GM12878 (cell line): ENCODE measurements at regions not wholly inside any gene's neighbourhood (a gene's known extent, or its start where the extent isn't known, plus 50 kb on each side); places are given as distances from the start of the nearest gene placed in this dataset.

Experiments used
- ATAC-seq: fragments of 200-7000 bp; cut with Tn5 transposase; 3 replicates; pipeline ENCODE4 v1.9.1; 2020; ENCODE audit warnings: mild to moderate bottlenecking, moderate library complexity
- BruUV-seq: library from RNA; stranded (reverse); fragments of 400-500 nt; replicated peaks from 2 replicates; lab custom pipeline; 2021; lab: Mats Ljungman, UMichigan
- CTCF ChIA-PET: fragments of 300-600 bp; sonication (Branson Sonifier 250); formaldehyde crosslinking; extraction: SDS; loops from one replicate; lab custom pipeline; 2021; ENCODE audit warnings: inconsistent platforms; lab: Yijun Ruan, JAX
- POLR2A ChIA-PET: fragments of 350-600 bp; formaldehyde crosslinking; extraction: SDS; loops from one replicate; lab custom pipeline; 2021; ENCODE audit warnings: inconsistent platforms; lab: Charles Lee
- RAD21 ChIA-PET: fragments of 300-600 bp; sonication (Branson Sonifier 250); formaldehyde crosslinking; loops from one replicate; lab custom pipeline; 2023; ENCODE audit warnings: antibody characterized with exemption; ENCODE audit not compliant: unreplicated experiment; lab: Charles Lee
- SMC1A ChIA-PET: fragments of 300-600 bp; sonication (Branson Sonifier 250); formaldehyde crosslinking; loops from one replicate; lab custom pipeline; 2023; ENCODE audit not compliant: unreplicated experiment, uncharacterized antibody; lab: Charles Lee
- DNase-seq: peaks from one replicate; pipeline ENCODE4 v3.0.0-alpha.2; 2011; ENCODE audit warnings: low read depth, low spot score
- FAIRE-seq: peaks from 3 replicates; lab custom pipeline; 2011; peaks lifted over from hg19 to GRCh38; lab: Jason Lieb, UNC
- H2AFZ ChIP-seq: 2 replicates; pipeline ENCODE4 v1.6.0; 2011; ENCODE audit warnings: low read depth, low read length, control low read depth; ENCODE audit not compliant: control insufficient read depth
- H3K27ac ChIP-seq: 2 replicates; pipeline ENCODE4 v1.5.1; 2011; ENCODE audit warnings: control low read depth; ENCODE audit not compliant: control insufficient read depth, insufficient read depth
- H3K27me3 ChIP-seq, 2 experiments: replicated peaks in 1 of 2; 2 replicates each; pipeline versions ENCODE4 v1.6.0 to v1.6.1; 2011; ENCODE audit warnings: low read length in 1 of 2; ENCODE audit not compliant: control insufficient read depth in 2 of 2, insufficient read depth in 2 of 2
- H3K36me3 ChIP-seq, 2 experiments: 2 replicates each; pipeline ENCODE4 v1.5.1; 2011; ENCODE audit warnings: low read length in 1 of 2; ENCODE audit not compliant: control insufficient read depth in 2 of 2, insufficient read depth in 2 of 2
- H3K4me1 ChIP-seq: 2 replicates; pipeline ENCODE4 v1.6.1; 2011; ENCODE audit warnings: mild to moderate bottlenecking, low read length, moderate library complexity, mixed read lengths; ENCODE audit not compliant: control insufficient read depth, insufficient read depth
- H3K4me2 ChIP-seq: 2 replicates; pipeline ENCODE4 v1.6.0; 2011; ENCODE audit warnings: control low read depth; ENCODE audit not compliant: control insufficient read depth, insufficient read depth
- H3K4me3 ChIP-seq: fragments of 200-600 bp; sonication (generic); 2 replicates; pipeline ENCODE4 v1.5.1; 2016
- H3K79me2 ChIP-seq: 2 replicates; pipeline ENCODE4 v1.6.0; 2011; ENCODE audit warnings: low read length; ENCODE audit not compliant: control insufficient read depth, insufficient read depth
- H3K9ac ChIP-seq: 2 replicates; pipeline ENCODE4 v1.8.0; 2011; ENCODE audit warnings: low read length, control low read depth, mixed read lengths; ENCODE audit not compliant: control insufficient read depth, insufficient read depth
- H3K9me3 ChIP-seq: replicated peaks from 3 replicates; pipeline ENCODE4 v1.5.1; 2011; ENCODE audit warnings: mild to moderate bottlenecking, low read length; ENCODE audit not compliant: control insufficient read depth, insufficient read depth
- H4K20me1 ChIP-seq: 2 replicates; pipeline ENCODE4 v1.6.0; 2011; ENCODE audit not compliant: control insufficient read depth, insufficient read depth
- ATF7 ChIP-seq: fragments of 450-650 bp; IDR thresholded peaks from 2 replicates; pipeline ENCODE4 v1.6.1; 2016; ENCODE audit warnings: low read depth, mild to moderate bottlenecking
- BCL11A ChIP-seq: IDR thresholded peaks from 2 replicates; pipeline ENCODE4 v1.6.1; 2011; ENCODE audit warnings: low read depth, low read length
- BHLHE40 ChIP-seq, 2 experiments: fragments of 450-650 bp in 1 of 2; IDR thresholded peaks; 2 replicates each; pipeline ENCODE4 v1.6.1; 2011 to 2017; ENCODE audit warnings: low read depth in 2 of 2, borderline replicate concordance in 1 of 2, improper control_type of control experiment in 1 of 2, low read length in 1 of 2, mild to moderate bottlenecking in 1 of 2
- CREB1 ChIP-seq: IDR thresholded peaks from 2 replicates; pipeline ENCODE4 v1.6.1; 2012; ENCODE audit warnings: low read depth, mild to moderate bottlenecking, inconsistent platforms
- EGR1 ChIP-seq, 2 experiments: IDR thresholded peaks; 1 replicate in 1 of 2; 2 replicates in 1 of 2; pipeline ENCODE4 v1.6.1; 2011 to 2012; ENCODE audit warnings: low read depth in 2 of 2, low read length in 2 of 2, borderline replicate concordance in 1 of 2, mild to moderate bottlenecking in 1 of 2, moderate library complexity in 1 of 2
- HCFC1 ChIP-seq: fragments of 150-350 bp; IDR thresholded peaks from 2 replicates; pipeline ENCODE4 v1.6.1; 2014; ENCODE audit warnings: low read length
- HDAC6 ChIP-seq: fragments of 200-600 bp; sonication (generic); IDR thresholded peaks from one replicate; pipeline ENCODE4 v1.8.0; 2017; ENCODE audit warnings: antibody characterized with exemption; ENCODE audit not compliant: unreplicated experiment
- MTA2 ChIP-seq: fragments of 450-650 bp; IDR thresholded peaks from 2 replicates; pipeline ENCODE4 v1.6.1; 2016; ENCODE audit warnings: low read depth, mild to moderate bottlenecking, moderate library complexity
- NBN ChIP-seq: fragments of 450-650 bp; IDR thresholded peaks from 2 replicates; pipeline ENCODE4 v1.6.1; 2016
- RB1 ChIP-seq: fragments of 450-650 bp; formaldehyde crosslinking; IDR thresholded peaks from 2 replicates; pipeline ENCODE4 v1.6.1; 2017; ENCODE audit warnings: mild to moderate bottlenecking, borderline replicate concordance
- WGBS: methylation state at CpG from one replicate; pipeline ENCODE4 v1.1.6; 2016; ENCODE audit warnings: low lambda C conversion rate; ENCODE audit not compliant: insufficient replicate concordance, insufficient coverage; ENCODE audit errors: missing lambda C conversion rate; 5-methylcytosine and 5-hydroxymethylcytosine counted together
- in situ Hi-C: fragments of 300-500 bp; cut with MboI; formaldehyde crosslinking; loops from 9 replicates; pipeline ENCODE4 v1.14.3; 2018; ENCODE audit warnings: mixed read lengths
- intact Hi-C: fragments of 100-400 bp; cut with micrococcal nuclease; formaldehyde crosslinking; loops from one replicate; pipeline ENCODE4 v1.14.2; 2022; ENCODE audit not compliant: unreplicated experiment
- TF ChIP-seq, protein P1 (sequence below): fragments of 450-650 bp; IDR thresholded peaks from 2 replicates; pipeline ENCODE4 v1.6.1; 2017; ENCODE audit warnings: mild to moderate bottlenecking, moderate library complexity
- TF ChIP-seq, protein P2 (sequence below): fragments of 450-650 bp; IDR thresholded peaks from 2 replicates; pipeline ENCODE4 v1.6.1; 2016; ENCODE audit warnings: mild to moderate bottlenecking

DNA sequence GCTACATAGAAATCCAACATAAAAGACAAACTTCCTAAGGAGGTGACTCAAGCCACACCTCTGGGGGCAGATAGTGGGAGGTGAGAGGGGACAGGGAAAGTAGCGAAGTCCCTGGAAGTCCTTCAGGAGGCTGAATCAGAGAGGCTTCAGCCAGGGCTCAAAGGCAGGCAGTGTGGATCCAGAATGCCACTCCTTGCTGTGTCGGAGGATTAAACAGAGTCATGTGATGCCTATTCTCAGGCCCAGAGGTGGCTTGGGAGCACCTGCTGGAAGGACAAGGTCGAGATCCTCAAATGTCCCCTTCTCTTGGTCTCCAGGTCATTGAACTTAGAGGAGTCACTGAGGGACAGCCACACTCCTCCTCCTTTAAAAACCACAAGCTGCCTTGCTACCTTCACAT lies 391.1 kb downstream of the SOX9 start (continued):
- TF ChIP-seq BCL11A (no peak), HCFC1 (no peak), CREB1 (no peak), EGR1 (IDR thresholded peaks at IDR 0.05; ENCODE audit: borderline replicate concordance in 1 of 2, low read depth in 2 of 2, low read length in 2 of 2) (no peak), HDAC6 (no peak)

DNA sequence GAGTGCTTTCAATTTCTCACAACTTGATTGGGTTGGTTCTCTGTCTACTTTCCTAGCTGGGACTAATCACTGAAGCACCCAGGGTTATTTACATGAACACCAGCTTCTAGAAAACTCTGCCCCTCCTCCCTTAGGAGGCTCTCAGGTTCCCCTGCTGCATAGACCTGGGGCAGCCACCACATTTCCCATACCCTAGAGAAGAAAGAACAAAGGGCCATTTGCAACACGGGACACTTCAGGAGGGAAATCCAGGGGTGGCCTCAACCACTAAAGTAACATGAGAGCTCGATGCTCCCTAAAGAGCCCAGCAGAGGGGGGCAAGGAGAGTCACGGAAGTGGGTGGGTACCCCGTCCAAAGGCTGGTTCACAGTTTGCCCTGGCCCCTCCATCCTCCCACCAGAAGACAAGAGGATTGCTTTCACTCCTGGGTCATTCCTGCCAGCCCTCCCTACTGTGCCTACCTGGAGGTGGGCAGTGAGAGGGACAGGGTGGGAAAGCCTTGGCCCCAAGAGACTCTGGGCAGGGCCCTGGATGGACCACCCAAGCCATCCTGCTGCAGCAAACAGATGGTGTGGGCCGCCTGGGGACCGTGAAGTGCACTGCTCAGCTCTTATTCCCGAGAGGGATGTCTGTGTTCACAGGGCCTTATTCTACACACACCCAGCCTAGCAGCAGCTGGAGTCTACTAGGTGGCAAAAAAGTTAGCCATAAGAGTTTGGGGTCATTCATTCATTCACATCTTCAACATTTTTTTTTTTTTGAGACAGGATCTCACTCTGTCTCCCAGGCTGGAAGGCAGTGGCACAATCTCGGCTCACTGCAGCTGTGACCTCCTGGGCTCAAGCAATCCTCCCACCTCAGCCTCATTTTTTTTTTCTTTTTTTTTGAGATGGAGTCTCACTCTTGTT lies 392.1 kb downstream of the SOX9 start:
- in situ Hi-C loops: loop anchor here (10.0 kb wide), 1 partner anchor 388 kb away; the partner anchor contains the start of gene SOX9
- CTCF ChIA-PET: interaction anchor here (0.6 to 10.1 kb wide), 13 partner anchors 13 to 392 kb away, joined by 3 to 111 read pairs (median 4); partner anchors contain the start of gene SOX9
- TF ChIP-seq MTA2 (peak; percentile 37; the same call in 1 of the 2 replicates), RB1 (peak; percentile 72; the same call in 1 of the 2 replicates), NBN (0 out of 2 replicates have a peak, but pooled peaks have one; percentile 46), BHLHE40 (IDR thresholded peaks at IDR 0.05; ENCODE audit: borderline replicate concordance in 1 of 2, low read depth in 2 of 2, low read length in 1 of 2) (peak; percentile 29 to 58; a peak in 2 of 4 replicates), ATF7 (peak; percentile 31; the same call in 1 of the 2 replicates)
- TF ChIP-seq, protein P1, sequence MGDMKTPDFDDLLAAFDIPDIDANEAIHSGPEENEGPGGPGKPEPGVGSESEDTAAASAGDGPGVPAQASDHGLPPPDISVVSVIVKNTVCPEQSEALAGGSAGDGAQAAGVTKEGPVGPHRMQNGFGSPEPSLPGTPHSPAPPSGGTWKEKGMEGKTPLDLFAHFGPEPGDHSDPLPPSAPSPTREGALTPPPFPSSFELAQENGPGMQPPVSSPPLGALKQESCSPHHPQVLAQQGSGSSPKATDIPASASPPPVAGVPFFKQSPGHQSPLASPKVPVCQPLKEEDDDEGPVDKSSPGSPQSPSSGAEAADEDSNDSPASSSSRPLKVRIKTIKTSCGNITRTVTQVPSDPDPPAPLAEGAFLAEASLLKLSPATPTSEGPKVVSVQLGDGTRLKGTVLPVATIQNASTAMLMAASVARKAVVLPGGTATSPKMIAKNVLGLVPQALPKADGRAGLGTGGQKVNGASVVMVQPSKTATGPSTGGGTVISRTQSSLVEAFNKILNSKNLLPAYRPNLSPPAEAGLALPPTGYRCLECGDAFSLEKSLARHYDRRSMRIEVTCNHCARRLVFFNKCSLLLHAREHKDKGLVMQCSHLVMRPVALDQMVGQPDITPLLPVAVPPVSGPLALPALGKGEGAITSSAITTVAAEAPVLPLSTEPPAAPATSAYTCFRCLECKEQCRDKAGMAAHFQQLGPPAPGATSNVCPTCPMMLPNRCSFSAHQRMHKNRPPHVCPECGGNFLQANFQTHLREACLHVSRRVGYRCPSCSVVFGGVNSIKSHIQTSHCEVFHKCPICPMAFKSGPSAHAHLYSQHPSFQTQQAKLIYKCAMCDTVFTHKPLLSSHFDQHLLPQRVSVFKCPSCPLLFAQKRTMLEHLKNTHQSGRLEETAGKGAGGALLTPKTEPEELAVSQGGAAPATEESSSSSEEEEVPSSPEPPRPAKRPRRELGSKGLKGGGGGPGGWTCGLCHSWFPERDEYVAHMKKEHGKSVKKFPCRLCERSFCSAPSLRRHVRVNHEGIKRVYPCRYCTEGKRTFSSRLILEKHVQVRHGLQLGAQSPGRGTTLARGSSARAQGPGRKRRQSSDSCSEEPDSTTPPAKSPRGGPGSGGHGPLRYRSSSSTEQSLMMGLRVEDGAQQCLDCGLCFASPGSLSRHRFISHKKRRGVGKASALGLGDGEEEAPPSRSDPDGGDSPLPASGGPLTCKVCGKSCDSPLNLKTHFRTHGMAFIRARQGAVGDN: peak; percentile 76
- TF ChIP-seq, protein P2, sequence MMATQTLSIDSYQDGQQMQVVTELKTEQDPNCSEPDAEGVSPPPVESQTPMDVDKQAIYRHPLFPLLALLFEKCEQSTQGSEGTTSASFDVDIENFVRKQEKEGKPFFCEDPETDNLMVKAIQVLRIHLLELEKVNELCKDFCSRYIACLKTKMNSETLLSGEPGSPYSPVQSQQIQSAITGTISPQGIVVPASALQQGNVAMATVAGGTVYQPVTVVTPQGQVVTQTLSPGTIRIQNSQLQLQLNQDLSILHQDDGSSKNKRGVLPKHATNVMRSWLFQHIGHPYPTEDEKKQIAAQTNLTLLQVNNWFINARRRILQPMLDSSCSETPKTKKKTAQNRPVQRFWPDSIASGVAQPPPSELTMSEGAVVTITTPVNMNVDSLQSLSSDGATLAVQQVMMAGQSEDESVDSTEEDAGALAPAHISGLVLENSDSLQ: peak; percentile 86

More for the DNA sequence above, 392.1 kb downstream of the SOX9 start:
- Histone ChIP-seq H4K20me1 (no peaks in the 10 kb centered on the region), H3K4me1 (peaks cover 34% of the 10 kb centered on the region), H3K4me2 (peak overlapping the region; percentile 28), H3K27ac (peak overlapping the region; percentile 71), H3K9me3 (no peaks in the 10 kb centered on the region; the same call in 2 of the 3 replicates), H3K4me3 (no peak overlapping the region), H3K9ac (no peak overlapping the region), H3K36me3 (no peaks in the 10 kb centered on the region), H3K79me2 (no peaks in the 10 kb centered on the region), H3K27me3 (no peaks in the 10 kb centered on the region), H2AFZ (peak overlapping the region; percentile 16; the same call in 1 of the 2 replicates)
- POLR2A ChIA-PET: interaction anchor here (0.6 to 8.7 kb wide), 15 partner anchors 7 to 508 kb away, joined by 3 to 143 read pairs (median 4); no protein-coding TSS in a partner anchor
- intact Hi-C loops: no loop called here
- RAD21 ChIA-PET: interaction anchor here (0.8 to 15.8 kb wide), 19 partner anchors 7 to 508 kb away, joined by 3 to 361 read pairs (median 6); partner anchors contain the start of gene SOX9
- FAIRE-seq: no peak
- DNase-seq: no peak
- SMC1A ChIA-PET: interaction anchor here (0.6 to 16.7 kb wide), 23 partner anchors 7 to 478 kb away, joined by 3 to 291 read pairs (median 4); partner anchors contain the start of gene SOX9
- ATAC-seq: peak; percentile 16
- BruUV-seq: no TSS peak
- WGBS: 20% methylated on average over 8 of the region's 8 CpGs
